HG03469 (cell line): ENCODE measurements at regions not wholly inside any gene's neighbourhood (a gene's known extent, or its start where the extent isn't known, plus 50 kb on each side); places are given as distances from the start of the nearest gene placed in this dataset.

Source experiments
- ATAC-seq: cut with Tn5 transposase; IDR thresholded peaks from one replicate; pipeline ENCODE4 v1.9.1; 2021; ENCODE audit warnings: mild to moderate bottlenecking, moderate library complexity, moderate number of reproducible peaks; ENCODE audit not compliant: unreplicated experiment

DNA sequence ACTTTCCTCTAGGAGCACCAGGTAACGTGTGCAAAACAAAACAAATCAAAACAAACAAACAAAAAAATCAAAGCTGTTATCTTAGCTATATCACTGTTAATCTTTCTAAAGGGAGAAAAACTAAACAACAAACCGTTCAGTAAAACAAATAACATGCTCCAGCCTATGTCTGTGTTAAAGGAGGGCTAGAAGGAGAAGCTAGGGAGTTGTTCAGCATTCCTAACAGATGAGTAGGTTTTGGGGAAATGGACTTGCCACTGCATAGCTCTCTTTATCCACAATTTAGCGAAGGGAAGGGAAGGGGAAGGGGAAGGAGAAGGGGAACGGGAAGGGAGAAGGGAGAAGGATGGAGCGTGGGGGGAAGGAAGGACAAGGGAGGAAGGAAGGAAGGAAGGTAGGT, 134.2 kb upstream of the AKR1E2 start:
- no peak for ATAC-seq

- ATAC-seq = no peak
Observed at GRCh38 chr10:4691301-4691700, 134.7 kb upstream of the AKR1E2 start.

- ATAC-seq = no peak
Observed at GRCh38 chr10:4688601-4689000, 137.4 kb upstream of the AKR1E2 start.

DNA sequence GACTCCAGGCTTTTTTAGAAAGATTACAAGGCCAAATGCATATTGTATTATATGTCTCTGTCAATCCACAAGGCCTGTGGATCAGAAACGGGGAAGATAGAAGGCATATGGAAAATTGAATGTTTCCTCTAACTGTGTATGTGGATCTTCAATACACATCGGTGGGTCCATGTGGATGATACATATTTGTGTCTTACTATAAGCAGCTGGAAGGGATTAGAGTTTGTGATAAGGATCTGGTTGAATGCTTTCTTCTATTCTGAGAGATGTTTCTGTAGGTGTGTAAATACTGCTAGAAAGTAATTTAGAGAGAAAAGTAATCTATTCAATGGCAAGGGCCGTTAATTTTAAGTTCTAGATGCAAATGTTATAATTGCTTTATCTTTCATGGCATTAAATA, 137.8 kb upstream of the AKR1E2 start:
- ATAC-seq = no peak

- ATAC-seq = no peak
Observed at GRCh38 chr10:4687397-4687796, 138.6 kb upstream of the AKR1E2 start.

GRCh38 chr10:4686644-4686996, 139.4 kb upstream of the AKR1E2 start:
- ATAC-seq = no peak

DNA sequence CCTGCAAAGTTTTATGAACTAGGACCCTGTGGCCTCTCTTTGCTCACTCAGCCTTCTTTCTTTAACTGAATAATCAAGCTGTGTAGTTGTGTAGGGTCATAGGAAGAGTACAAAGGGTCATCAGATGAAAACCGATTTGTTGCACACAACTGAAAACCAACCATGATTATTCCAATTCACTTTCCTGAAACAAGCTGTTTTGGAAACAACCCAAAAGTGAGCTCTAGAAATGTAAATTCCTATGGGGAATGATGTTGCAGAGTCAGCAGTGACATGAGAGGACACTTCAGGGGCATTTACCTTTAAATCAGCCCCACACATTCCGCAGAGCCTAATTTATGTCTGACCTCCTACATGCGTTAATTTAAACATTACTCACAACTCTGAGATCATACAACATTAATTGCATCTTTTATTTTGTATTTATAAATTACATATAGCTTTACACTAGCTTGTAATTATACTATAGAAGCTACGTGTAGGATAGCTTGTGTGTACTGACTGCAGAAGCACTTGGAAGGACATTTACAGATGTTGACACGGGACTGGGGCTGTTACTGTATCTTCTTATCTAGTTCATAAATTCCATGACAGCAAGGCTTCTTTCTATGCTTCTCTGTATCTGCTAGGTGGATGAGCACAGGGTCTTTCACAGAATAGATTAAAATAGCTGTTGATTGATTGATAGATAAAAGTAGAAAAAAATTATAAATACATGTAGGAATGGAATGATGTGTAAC, 139.9 kb upstream of the AKR1E2 start:
- ATAC-seq = no peak

DNA sequence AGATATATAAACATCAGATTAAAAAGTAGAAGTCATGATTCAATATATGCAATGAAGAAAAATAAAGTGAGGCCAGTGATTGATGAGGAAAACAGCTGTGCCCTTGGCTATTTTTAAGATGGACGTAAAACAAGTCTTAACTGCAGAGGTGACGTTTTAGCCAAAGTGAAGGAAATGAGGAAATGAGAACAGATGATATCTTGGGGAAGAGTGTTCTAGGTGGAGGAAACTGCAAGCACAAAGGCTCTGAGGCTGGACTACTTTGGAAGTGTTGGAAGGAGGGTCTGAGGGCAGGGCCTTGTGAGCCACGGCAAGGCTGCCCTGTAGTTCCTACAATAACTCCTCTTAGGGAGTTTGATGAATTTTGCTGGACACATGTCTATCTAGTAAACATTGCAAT, 140.5 kb upstream of the AKR1E2 start:
- ATAC-seq = no peak

- ATAC-seq = no peak
Observed at GRCh38 chr10:4684434-4684833, 141.6 kb upstream of the AKR1E2 start.

- ATAC-seq = no peak
Observed at GRCh38 chr10:4683838-4684237, 142.2 kb upstream of the AKR1E2 start.

GRCh38 chr10:4683137-4683536, 142.9 kb upstream of the AKR1E2 start:
- no peak for ATAC-seq

DNA sequence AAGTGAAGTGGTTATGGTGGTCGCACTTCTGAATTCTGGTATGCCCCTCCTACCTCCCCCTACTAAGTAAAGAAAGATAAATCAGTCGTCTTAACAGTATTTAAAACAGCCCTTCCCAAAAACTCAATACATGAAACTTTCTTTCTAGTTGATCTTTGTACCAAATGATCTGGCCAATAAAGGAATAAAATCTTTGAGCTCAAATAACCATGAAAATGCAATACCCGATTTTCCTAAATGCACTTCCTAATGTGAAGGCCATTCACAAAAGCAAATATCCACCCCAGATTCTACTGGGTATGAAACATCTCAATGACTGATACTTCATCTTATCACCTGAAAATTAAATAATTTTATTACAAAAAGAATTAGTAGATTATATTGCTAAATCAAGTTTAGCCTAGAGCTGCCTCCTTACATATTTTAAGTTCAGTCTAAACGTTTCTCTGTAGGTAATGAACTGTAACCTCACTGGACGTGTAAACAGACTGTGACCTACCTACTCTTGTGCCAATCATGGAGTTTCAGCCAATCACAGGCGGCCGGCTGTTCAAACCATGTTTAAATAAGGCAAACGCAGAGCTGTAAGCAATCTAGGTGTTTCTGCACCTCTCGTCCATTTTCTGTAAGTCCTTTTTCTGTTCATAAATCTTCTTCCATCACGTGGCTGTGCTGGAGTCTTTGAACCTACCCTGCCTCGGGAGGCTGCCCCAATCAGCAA, 146.9 kb upstream of the AKR1E2 start:
- no peak for ATAC-seq

DNA sequence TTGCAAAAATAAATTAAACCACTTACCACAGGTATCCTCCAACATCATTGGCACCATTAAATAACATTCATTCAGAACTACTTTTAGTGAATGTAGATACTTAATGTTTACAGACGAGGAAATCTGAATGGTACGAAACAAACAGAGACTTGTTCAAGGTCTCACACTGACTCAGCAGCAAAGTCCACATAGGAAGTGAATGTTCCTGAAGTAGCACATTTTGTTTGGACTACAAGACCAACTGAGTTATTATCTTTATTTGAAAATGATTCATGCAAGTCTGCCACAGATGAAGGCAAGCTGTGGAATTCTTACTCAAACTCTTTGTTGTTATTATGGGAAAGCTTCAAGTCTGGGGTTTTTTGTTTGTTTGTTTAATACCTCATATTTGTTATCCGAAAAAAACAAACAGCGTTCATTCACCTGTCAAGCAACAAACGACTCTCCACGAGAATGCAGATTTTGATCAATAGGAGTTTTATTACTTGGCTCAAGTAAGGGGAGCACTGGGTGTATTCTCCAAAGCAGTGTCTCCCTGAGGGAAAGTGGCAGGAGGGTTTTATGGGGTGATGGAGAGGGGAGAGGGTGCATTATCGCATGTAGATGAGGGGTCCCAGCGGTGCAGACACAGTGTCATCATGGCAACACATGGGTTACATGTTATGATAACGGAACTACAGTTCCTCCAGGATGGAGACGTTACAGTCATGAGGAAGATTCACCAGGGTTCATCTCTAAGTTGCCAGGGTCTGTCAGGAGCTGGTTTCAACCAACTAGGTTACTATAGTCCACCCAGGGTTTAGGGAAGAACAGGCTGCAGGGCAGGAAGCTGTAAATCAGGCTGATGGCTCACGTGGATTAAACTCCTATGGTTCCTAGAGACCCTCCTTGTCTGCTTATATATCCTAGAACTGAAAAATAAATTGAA, 147.7 kb upstream of the AKR1E2 start:
- ATAC-seq = no peak

- ATAC-seq = no peak
Observed at GRCh38 chr10:4677296-4678021, 148.5 kb upstream of the AKR1E2 start.

DNA sequence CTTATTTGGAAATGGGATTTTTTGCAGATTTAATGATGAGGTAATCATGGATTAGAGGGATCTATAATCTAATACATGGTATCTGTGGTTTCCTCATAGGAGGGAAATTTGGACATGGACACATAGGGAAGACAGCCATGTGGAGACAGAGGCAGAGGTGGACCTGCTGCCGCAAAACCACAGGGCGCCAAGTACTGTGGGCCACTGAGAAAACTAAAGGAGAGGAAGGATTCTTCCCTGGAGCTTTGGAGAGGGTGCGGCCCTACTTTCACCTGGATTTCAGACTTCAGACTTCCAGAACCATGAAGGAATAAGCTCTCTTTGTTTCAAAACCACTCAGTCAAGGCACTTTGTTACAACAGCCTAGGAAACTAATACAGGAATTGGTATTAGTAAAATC, 149.4 kb upstream of the AKR1E2 start:
- ATAC-seq = no peak

GRCh38 chr10:4675808-4676207, 150.2 kb upstream of the AKR1E2 start:
- ATAC-seq = no peak

- no peak for ATAC-seq
Observed at GRCh38 chr10:4673279-4674040, 152.5 kb upstream of the AKR1E2 start.

DNA sequence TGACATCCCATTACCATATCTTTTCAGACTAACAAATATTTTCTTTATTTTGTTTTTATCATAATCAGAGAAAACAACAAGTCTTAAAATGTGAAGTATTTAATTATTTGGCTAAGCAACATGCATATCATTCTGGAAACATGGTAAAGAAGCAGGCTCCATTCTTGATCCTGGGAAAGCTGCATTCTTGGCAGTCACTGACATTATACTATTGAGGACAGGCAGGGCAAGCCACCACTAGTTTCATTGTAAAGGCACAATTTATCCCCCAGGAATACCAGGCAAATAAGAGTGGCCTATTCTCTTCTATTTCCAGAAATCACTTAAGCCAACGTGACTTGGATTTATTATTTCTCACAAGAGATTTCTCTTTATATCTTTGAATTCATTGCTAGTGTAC, 153.8 kb upstream of the AKR1E2 start:
- no peak for ATAC-seq

DNA sequence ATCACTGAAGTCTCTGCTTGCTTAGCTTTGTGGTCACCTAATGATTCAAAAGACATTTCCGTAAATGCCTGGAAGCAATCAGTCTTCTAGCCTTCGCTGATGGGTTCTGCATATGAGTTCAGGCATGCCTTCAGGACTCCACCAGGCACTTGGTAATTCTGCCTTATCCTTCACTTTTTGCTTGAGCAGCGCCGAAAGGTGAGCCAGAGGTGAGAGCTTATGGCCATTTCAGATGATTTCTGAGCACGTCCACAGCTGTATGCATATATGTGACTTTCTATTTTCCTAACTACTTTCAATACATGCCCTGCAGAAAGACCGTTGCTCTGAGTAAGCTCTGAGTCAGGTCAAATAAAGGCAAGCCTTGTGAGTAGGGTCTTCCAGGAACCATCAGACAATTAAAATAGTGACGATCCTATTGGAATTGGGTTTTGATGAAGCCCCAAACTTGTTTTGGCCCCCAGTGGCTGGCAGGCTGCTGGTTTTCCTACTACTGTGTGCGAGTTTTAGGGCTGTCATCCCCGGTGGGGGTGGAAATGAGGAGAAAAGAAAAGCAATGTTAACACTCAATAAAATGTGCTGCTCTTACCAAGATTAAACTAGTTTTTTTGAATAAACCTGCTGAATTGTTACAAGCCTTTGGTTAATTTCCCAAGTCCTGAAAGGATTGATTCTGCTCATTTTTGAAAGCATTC, 154.4 kb upstream of the AKR1E2 start:
- no peak for ATAC-seq

DNA sequence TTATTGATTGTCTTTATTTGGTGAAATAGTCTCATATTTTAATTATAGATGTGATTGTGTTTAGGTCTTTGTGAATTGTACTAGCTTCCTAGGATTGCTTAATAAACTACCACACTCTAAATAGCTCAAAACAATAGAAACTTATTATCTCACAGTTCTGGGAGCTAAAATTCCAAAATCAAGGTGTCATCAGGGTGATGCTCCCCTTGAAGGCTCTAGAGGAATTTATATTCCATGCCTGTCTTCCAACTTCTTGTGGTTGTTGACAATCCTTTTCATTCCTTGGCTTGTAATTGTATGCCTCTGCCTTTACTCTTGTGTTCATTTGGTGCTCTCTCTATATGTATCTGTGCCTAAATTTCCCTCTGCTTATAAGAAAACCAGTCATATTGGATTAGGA, 155.3 kb upstream of the AKR1E2 start:
- ATAC-seq = no peak
